HG02852 (cell line): ENCODE measurements at regions not wholly inside any gene's neighbourhood (a gene's known extent, or its start where the extent isn't known, plus 50 kb on each side); places are given as distances from the start of the nearest gene placed in this dataset.
"Not testable (repeated sequence)": the region's sequence is repeated elsewhere in the genome, so short reads cannot be mapped to it uniquely, and the experiment has no call there.

Experiments used
- ATAC-seq: cut with Tn5 transposase; IDR thresholded peaks from one replicate; pipeline ENCODE4 v1.9.1; 2021; ENCODE audit warnings: mild to moderate bottlenecking, moderate library complexity; ENCODE audit not compliant: unreplicated experiment

- ATAC-seq, result no peak
Observed at GRCh38 chr6:43893073-43893472, 123.1 kb downstream of the VEGFA start.

- no peak for ATAC-seq
Observed at GRCh38 chr6:43891072-43891870, 121.3 kb downstream of the VEGFA start.

- no peak for ATAC-seq
Observed at GRCh38 chr6:43890197-43891062, 120.4 kb downstream of the VEGFA start.

GRCh38 chr6:43887906-43888683 is 118.1 kb downstream of the VEGFA start:
- no peak for ATAC-seq

GRCh38 chr6:43887340-43887858 is 117.4 kb downstream of the VEGFA start:
- ATAC-seq, result no peak

GRCh38 chr6:43886717-43887339 is 116.8 kb downstream of the VEGFA start:
- ATAC-seq, result no peak

GRCh38 chr6:43886067-43886461 is 116.1 kb downstream of the VEGFA start:
- ATAC-seq, result no peak

GRCh38 chr6:43885399-43886066 is 115.5 kb downstream of the VEGFA start:
- no peak for ATAC-seq

- no peak for ATAC-seq
Observed at GRCh38 chr6:43884652-43885022, 114.6 kb downstream of the VEGFA start.

- ATAC-seq, result no peak
Observed at GRCh38 chr6:43883847-43884651, 114.0 kb downstream of the VEGFA start.

GRCh38 chr6:43882690-43883448 is 112.9 kb downstream of the VEGFA start:
- not testable (repeated sequence) for ATAC-seq

- ATAC-seq, result no peak
Observed at GRCh38 chr6:43880236-43881137, 110.5 kb downstream of the VEGFA start.

GRCh38 chr6:43879722-43880121 is 109.7 kb downstream of the VEGFA start:
- no peak for ATAC-seq

- no peak for ATAC-seq
Observed at GRCh38 chr6:43878823-43879495, 108.9 kb downstream of the VEGFA start.

- no peak for ATAC-seq
Observed at GRCh38 chr6:43878127-43878634, 108.2 kb downstream of the VEGFA start.

GRCh38 chr6:43877463-43878126 is 107.6 kb downstream of the VEGFA start:
- no peak for ATAC-seq
